Mucosa of rectum (tissue), 2 donors: ENCODE measurements at regions not wholly inside any gene's neighbourhood (a gene's known extent, or its start where the extent isn't known, plus 50 kb on each side); places are given as distances from the start of the nearest gene placed in this dataset.
A peak's percentile ranks its signal among the peaks of the same experiment; 100 is the strongest.

Source experiments
- H3K27ac ChIP-seq, 2 donors: one replicate each; pipeline ENCODE4 v1.7.0; 2013; ENCODE audit warnings: inconsistent platforms in 2 of 2, low read depth in 2 of 2, low read length in 2 of 2
- H3K27me3 ChIP-seq, 2 donors: one replicate each; pipeline ENCODE4 v1.7.0; 2013; ENCODE audit warnings: low read length in 2 of 2; ENCODE audit not compliant: control insufficient read depth in 2 of 2, insufficient read depth in 2 of 2
- H3K36me3 ChIP-seq, 2 donors: one replicate each; pipeline ENCODE4 v1.7.0; 2013; ENCODE audit warnings: low read length in 2 of 2; ENCODE audit not compliant: control insufficient read depth in 2 of 2, insufficient read depth in 2 of 2
- H3K4me1 ChIP-seq, 2 donors: one replicate each; pipeline ENCODE4 v1.7.0; 2013; ENCODE audit warnings: low read length in 2 of 2, mild to moderate bottlenecking in 1 of 2; ENCODE audit not compliant: control insufficient read depth in 2 of 2, insufficient read depth in 2 of 2
- H3K4me3 ChIP-seq, 2 donors: one replicate each; pipeline ENCODE4 v1.7.0; 2013; ENCODE audit warnings: low read length in 2 of 2
- H3K9ac ChIP-seq, 2 donors: one replicate each; pipeline ENCODE4 v1.7.0; 2013; ENCODE audit warnings: low read length in 2 of 2, low read depth in 1 of 2, mild to moderate bottlenecking in 1 of 2
- H3K9me3 ChIP-seq, 2 donors: one replicate each; pipeline ENCODE4 v1.7.0; 2013; ENCODE audit warnings: low read length in 2 of 2; ENCODE audit not compliant: control insufficient read depth in 2 of 2
- donor health status: healthy.
- donor health status: Normal muscosa, but diverticular disease.

GRCh38 chr5:23024470-23024869, 171.3 kb upstream of the CDH12 start:
- Histone ChIP-seq H3K27me3 (no peaks in the 10 kb centered on the region), H3K27ac (no peak overlapping the region), H3K9ac (no peak overlapping the region)

GRCh38 chr5:23014825-23015224, 161.7 kb upstream of the CDH12 start:
- no peaks in the 10 kb centered on the region for H3K27me3 ChIP-seq
- H3K4me1 ChIP-seq = no peaks in the 10 kb centered on the region
- H3K9me3 ChIP-seq = no peaks in the 10 kb centered on the region
- H3K36me3 ChIP-seq = no peaks in the 10 kb centered on the region
- no peak overlapping the region for H3K9ac ChIP-seq
- H3K4me3 ChIP-seq = no peak overlapping the region
- H3K27ac ChIP-seq = no peak overlapping the region

More at GRCh38 chr5:23024470-23024869, 171.3 kb upstream of the CDH12 start:
- Histone ChIP-seq H3K9me3 (no peaks in the 10 kb centered on the region), H3K36me3 (no peaks in the 10 kb centered on the region), H3K4me3 (no peak overlapping the region), H3K4me1 (no peaks in the 10 kb centered on the region)

- Histone ChIP-seq H3K27me3 (no peaks in the 10 kb centered on the region), H3K9ac (no peak overlapping the region), H3K36me3 (no peaks in the 10 kb centered on the region), H3K4me1 (no peaks in the 10 kb centered on the region), H3K4me3 (no peak overlapping the region), H3K27ac (no peak overlapping the region), H3K9me3 (no peaks in the 10 kb centered on the region)
Measured at GRCh38 chr5:23014266-23014665, 161.1 kb upstream of the CDH12 start.

- Histone ChIP-seq H3K4me1 (no peaks in the 10 kb centered on the region), H3K27me3 (no peaks in the 10 kb centered on the region), H3K36me3 (no peaks in the 10 kb centered on the region), H3K9ac (no peak overlapping the region), H3K9me3 (no peaks in the 10 kb centered on the region), H3K4me3 (peak overlapping the region; percentile 37 to 41), H3K27ac (no peak overlapping the region)
Measured at GRCh38 chr5:23013395-23013998, 160.4 kb upstream of the CDH12 start.

GRCh38 chr5:23012842-23013241, 159.7 kb upstream of the CDH12 start:
- no peak overlapping the region for H3K27ac ChIP-seq
- peaks cover 0 to 2% of the 10 kb centered on the region in 2 donors for H3K9me3 ChIP-seq
- H3K4me3 ChIP-seq = peak overlapping the region; percentile 23 to 41
- no peaks in the 10 kb centered on the region for H3K36me3 ChIP-seq
- no peak overlapping the region for H3K9ac ChIP-seq
- H3K4me1 ChIP-seq = no peaks in the 10 kb centered on the region
- H3K27me3 ChIP-seq = no peaks in the 10 kb centered on the region

- Histone ChIP-seq H3K9me3 (peaks cover 0 to 2% of the 10 kb centered on the region in 2 donors), H3K36me3 (no peaks in the 10 kb centered on the region), H3K9ac (no peak overlapping the region), H3K4me1 (no peaks in the 10 kb centered on the region), H3K4me3 (no peak overlapping the region), H3K27me3 (no peaks in the 10 kb centered on the region), H3K27ac (no peak overlapping the region)
Measured at GRCh38 chr5:23007762-23008161, 154.6 kb upstream of the CDH12 start.

- Histone ChIP-seq H3K9ac (no peak overlapping the region), H3K9me3 (peaks cover 0 to 2% of the 10 kb centered on the region in 2 donors), H3K27ac (no peak overlapping the region), H3K36me3 (no peaks in the 10 kb centered on the region), H3K27me3 (no peaks in the 10 kb centered on the region), H3K4me1 (no peaks in the 10 kb centered on the region), H3K4me3 (no peak overlapping the region)
Measured at GRCh38 chr5:23007236-23007635, 154.1 kb upstream of the CDH12 start.

GRCh38 chr5:23001120-23001519, 148.0 kb upstream of the CDH12 start:
- Histone ChIP-seq H3K27ac (no peak overlapping the region), H3K27me3 (no peaks in the 10 kb centered on the region), H3K4me3 (no peak overlapping the region), H3K9ac (no peak overlapping the region), H3K36me3 (no peaks in the 10 kb centered on the region), H3K4me1 (no peaks in the 10 kb centered on the region), H3K9me3 (no peaks in the 10 kb centered on the region)

- H3K27ac ChIP-seq = no peak overlapping the region
- no peaks in the 10 kb centered on the region for H3K9me3 ChIP-seq
- no peaks in the 10 kb centered on the region for H3K36me3 ChIP-seq
- H3K27me3 ChIP-seq = no peaks in the 10 kb centered on the region
- H3K9ac ChIP-seq = no peak overlapping the region
- H3K4me3 ChIP-seq = no peak overlapping the region
- no peaks in the 10 kb centered on the region for H3K4me1 ChIP-seq
Measured at GRCh38 chr5:22998774-22999173, 145.6 kb upstream of the CDH12 start.

- no peak overlapping the region for H3K9ac ChIP-seq
- H3K36me3 ChIP-seq = no peaks in the 10 kb centered on the region
- no peak overlapping the region for H3K27ac ChIP-seq
- H3K4me1 ChIP-seq = no peaks in the 10 kb centered on the region
- no peaks in the 10 kb centered on the region for H3K27me3 ChIP-seq
- no peak overlapping the region for H3K4me3 ChIP-seq
- no peaks in the 10 kb centered on the region for H3K9me3 ChIP-seq
Measured at GRCh38 chr5:22998362-22998761, 145.2 kb upstream of the CDH12 start.

- no peak overlapping the region for H3K9ac ChIP-seq
- H3K4me3 ChIP-seq = no peak overlapping the region
- H3K27ac ChIP-seq = no peak overlapping the region
- no peaks in the 10 kb centered on the region for H3K4me1 ChIP-seq
- no peaks in the 10 kb centered on the region for H3K9me3 ChIP-seq
- no peaks in the 10 kb centered on the region for H3K36me3 ChIP-seq
- H3K27me3 ChIP-seq = no peaks in the 10 kb centered on the region
Measured at GRCh38 chr5:22988937-22989336, 135.8 kb upstream of the CDH12 start.
